OCI-LY1 (cell line): ENCODE measurements at regions not wholly inside any gene's neighbourhood (a gene's known extent, or its start where the extent isn't known, plus 50 kb on each side); places are given as distances from the start of the nearest gene placed in this dataset.

Source experiments
- H2AFZ ChIP-seq: fragments of 200-600 bp; sonication (generic), shearing (Covaris generic); 2 replicates; pipeline ENCODE4 v1.6.0; 2014; ENCODE audit warnings: antibody characterized with exemption, mild to moderate bottlenecking, low read length
- H3F3A ChIP-seq: fragments of 200-600 bp; sonication (generic), shearing (Covaris generic); 2 replicates; pipeline ENCODE4 v1.6.0; 2014; ENCODE audit warnings: mild to moderate bottlenecking, antibody characterized with exemption, low read length, moderate library complexity; ENCODE audit not compliant: insufficient read depth
- H3K27ac ChIP-seq: fragments of 200-600 bp; sonication (generic); 2 replicates; pipeline ENCODE4 v1.5.1; 2014; ENCODE audit warnings: low read length, mixed run types, mild to moderate bottlenecking, low read depth; ENCODE audit not compliant: poor library complexity, severe bottlenecking
- H3K27me3 ChIP-seq: fragments of 200-600 bp; sonication (generic); 2 replicates; pipeline ENCODE4 v1.6.0; 2014; ENCODE audit warnings: antibody characterized with exemption, mild to moderate bottlenecking, low read length, moderate library complexity; ENCODE audit not compliant: insufficient read depth
- H3K36me3 ChIP-seq: fragments of 200-600 bp; sonication (generic); 2 replicates; pipeline ENCODE4 v1.6.1; 2014; ENCODE audit warnings: mild to moderate bottlenecking, antibody characterized with exemption, low read length, moderate library complexity, mixed read lengths; ENCODE audit not compliant: insufficient read depth
- H3K4me1 ChIP-seq: fragments of 200-600 bp; sonication (generic); 2 replicates; pipeline ENCODE4 v1.5.1; 2014; ENCODE audit warnings: mild to moderate bottlenecking, low read length, moderate library complexity; ENCODE audit not compliant: insufficient read depth, severe bottlenecking
- H3K4me2 ChIP-seq: fragments of 200-600 bp; sonication (generic), shearing (Covaris generic); 2 replicates; pipeline ENCODE4 v1.6.1; 2014; ENCODE audit warnings: low read length
- H3K4me3 ChIP-seq: fragments of 200-600 bp; sonication (generic); 2 replicates; pipeline ENCODE4 v1.5.1; 2014; ENCODE audit warnings: low read length, low read depth, mild to moderate bottlenecking, mixed read lengths; ENCODE audit not compliant: poor library complexity, severe bottlenecking
- H3K79me2 ChIP-seq: fragments of 200-600 bp; shearing (Covaris generic); 2 replicates; pipeline ENCODE4 v1.6.1; 2016; ENCODE audit warnings: mixed run types, low read length, mixed read lengths; ENCODE audit not compliant: insufficient read depth
- H3K9ac ChIP-seq: fragments of 200-600 bp; sonication (generic), shearing (Covaris generic); 2 replicates; pipeline ENCODE4 v1.6.1; 2014; ENCODE audit warnings: mild to moderate bottlenecking, low read length, mixed read lengths
- H3K9me2 ChIP-seq: fragments of 200-600 bp; sonication (generic), shearing (Covaris generic); 2 replicates; pipeline ENCODE4 v1.6.1; 2014; ENCODE audit warnings: low read depth, mild to moderate bottlenecking, low read length, mixed read lengths
- H3K9me3 ChIP-seq: fragments of 200-600 bp; shearing (Covaris generic); 2 replicates; pipeline ENCODE4 v1.6.1; 2014; ENCODE audit warnings: low read length, mixed read lengths
- H4K20me1 ChIP-seq: fragments of 200-600 bp; sonication (generic), shearing (Covaris generic); 2 replicates; pipeline ENCODE4 v1.6.0; 2016; ENCODE audit warnings: mild to moderate bottlenecking, low read length; ENCODE audit not compliant: insufficient read depth
- EZH2 ChIP-seq: fragments of 200-600 bp; sonication (generic), shearing (Covaris generic); IDR thresholded peaks from 2 replicates; pipeline ENCODE4 v1.8.0; 2017; ENCODE audit warnings: borderline replicate concordance, mixed run types, mild to moderate bottlenecking, antibody characterized with exemption, low read length, moderate library complexity, mixed read lengths
- TF ChIP-seq, protein P1 (sequence below): fragments of 200-600 bp; sonication (generic), shearing (Covaris generic); IDR thresholded peaks from 2 replicates; pipeline ENCODE4 v1.5.1; 2017; ENCODE audit warnings: mild to moderate bottlenecking, antibody characterized with exemption, low read length, moderate library complexity, mixed read lengths

DNA sequence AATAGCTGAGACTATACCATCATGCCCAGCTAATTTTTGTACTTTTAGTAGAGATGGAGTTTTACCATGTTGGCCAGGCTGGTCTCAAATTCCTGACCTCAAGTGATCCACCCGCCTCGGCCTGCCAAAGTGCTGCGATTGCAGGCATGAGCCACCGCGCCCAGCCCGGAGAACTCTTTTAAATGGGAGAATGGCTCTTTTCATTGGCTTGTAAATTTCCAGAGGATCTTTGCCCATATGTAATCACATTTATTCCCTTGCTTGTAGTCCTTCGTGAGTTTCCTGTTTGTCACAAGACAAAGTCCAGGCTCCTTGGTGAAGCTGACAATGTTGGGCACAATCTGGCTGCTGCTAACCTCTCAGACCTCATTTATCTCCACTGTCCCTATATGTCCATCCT is 135.1 kb downstream of the CEP57L1 start:
- H3K36me3 ChIP-seq = no peaks in the 10 kb centered on the region
- H3K27me3 ChIP-seq = no peaks in the 10 kb centered on the region
- H3K9me2 ChIP-seq = no peaks in the 10 kb centered on the region
- no peak overlapping the region for H3K27ac ChIP-seq
- H2AFZ ChIP-seq = no peak overlapping the region
- no peaks in the 10 kb centered on the region for H3K79me2 ChIP-seq
- H3K4me1 ChIP-seq = no peaks in the 10 kb centered on the region
- no peak overlapping the region for H3K9ac ChIP-seq
- no peak for TF ChIP-seq EZH2
- TF ChIP-seq, protein P1, sequence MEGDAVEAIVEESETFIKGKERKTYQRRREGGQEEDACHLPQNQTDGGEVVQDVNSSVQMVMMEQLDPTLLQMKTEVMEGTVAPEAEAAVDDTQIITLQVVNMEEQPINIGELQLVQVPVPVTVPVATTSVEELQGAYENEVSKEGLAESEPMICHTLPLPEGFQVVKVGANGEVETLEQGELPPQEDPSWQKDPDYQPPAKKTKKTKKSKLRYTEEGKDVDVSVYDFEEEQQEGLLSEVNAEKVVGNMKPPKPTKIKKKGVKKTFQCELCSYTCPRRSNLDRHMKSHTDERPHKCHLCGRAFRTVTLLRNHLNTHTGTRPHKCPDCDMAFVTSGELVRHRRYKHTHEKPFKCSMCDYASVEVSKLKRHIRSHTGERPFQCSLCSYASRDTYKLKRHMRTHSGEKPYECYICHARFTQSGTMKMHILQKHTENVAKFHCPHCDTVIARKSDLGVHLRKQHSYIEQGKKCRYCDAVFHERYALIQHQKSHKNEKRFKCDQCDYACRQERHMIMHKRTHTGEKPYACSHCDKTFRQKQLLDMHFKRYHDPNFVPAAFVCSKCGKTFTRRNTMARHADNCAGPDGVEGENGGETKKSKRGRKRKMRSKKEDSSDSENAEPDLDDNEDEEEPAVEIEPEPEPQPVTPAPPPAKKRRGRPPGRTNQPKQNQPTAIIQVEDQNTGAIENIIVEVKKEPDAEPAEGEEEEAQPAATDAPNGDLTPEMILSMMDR = no peak
- no peaks in the 10 kb centered on the region for H4K20me1 ChIP-seq
- H3K4me2 ChIP-seq = no peak overlapping the region
- H3F3A ChIP-seq = no peaks in the 10 kb centered on the region
- no peaks in the 10 kb centered on the region for H3K9me3 ChIP-seq
- no peak overlapping the region for H3K4me3 ChIP-seq

DNA sequence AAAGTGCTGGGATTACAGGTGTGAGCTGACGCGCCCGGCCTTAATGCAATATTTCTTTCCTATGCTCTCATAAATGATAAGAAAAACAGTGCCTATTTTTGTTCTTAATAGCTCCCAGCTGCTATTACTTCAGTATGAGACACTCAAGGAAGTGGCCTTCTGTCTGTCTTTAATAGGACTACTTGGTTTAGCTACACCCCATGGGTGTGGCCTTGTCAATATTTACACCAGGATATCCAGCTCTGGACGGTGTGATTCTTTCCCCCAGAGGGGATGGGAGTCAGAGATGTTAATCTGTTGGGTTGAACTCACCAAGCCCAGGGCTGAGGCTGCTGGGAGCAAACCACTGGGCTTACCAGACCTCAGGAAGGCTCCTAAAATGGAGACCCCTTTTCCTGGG is 134.2 kb downstream of the CEP57L1 start:
- Histone ChIP-seq H2AFZ (no peak overlapping the region), H4K20me1 (no peaks in the 10 kb centered on the region), H3K4me1 (no peaks in the 10 kb centered on the region), H3K4me3 (no peak overlapping the region), H3K27ac (no peak overlapping the region), H3K9me3 (no peaks in the 10 kb centered on the region), H3K9me2 (no peaks in the 10 kb centered on the region), H3F3A (no peaks in the 10 kb centered on the region), H3K36me3 (no peaks in the 10 kb centered on the region), H3K27me3 (no peaks in the 10 kb centered on the region), H3K79me2 (no peaks in the 10 kb centered on the region), H3K4me2 (no peak overlapping the region), H3K9ac (no peak overlapping the region)
- no peak for TF ChIP-seq EZH2
- TF ChIP-seq, protein P1 = no peak

DNA sequence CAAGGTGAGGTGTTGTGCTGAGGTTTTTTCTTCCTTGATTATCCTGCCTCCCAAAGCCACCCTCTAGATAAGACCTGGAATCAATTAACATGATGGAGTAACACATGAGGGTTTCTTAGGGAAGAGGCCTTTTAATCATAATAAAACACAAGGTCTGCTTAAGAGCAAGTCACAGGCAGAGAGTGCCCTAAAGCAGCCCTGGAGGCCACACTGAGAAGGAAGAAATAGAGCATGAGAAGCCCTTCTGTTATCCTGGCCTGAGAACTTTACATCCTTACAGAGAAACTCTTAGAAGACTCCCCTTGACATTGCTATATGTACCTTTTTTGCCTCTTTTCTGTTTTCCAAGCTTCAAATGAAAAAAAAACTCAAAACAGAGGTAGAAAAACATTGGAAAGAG is 132.3 kb downstream of the CEP57L1 start:
- Histone ChIP-seq H3F3A (no peaks in the 10 kb centered on the region), H3K9me3 (no peaks in the 10 kb centered on the region), H4K20me1 (no peaks in the 10 kb centered on the region), H3K36me3 (no peaks in the 10 kb centered on the region), H3K79me2 (no peaks in the 10 kb centered on the region), H3K4me2 (no peak overlapping the region), H3K4me3 (no peak overlapping the region), H3K9ac (no peak overlapping the region), H2AFZ (no peak overlapping the region), H3K27me3 (no peaks in the 10 kb centered on the region), H3K9me2 (no peaks in the 10 kb centered on the region), H3K4me1 (no peaks in the 10 kb centered on the region), H3K27ac (no peak overlapping the region)
- no peak for TF ChIP-seq EZH2
- TF ChIP-seq, protein P1 = no peak
